Activated CD8-positive, alpha-beta memory T cell treated with anti-CD3 and anti-CD28 coated beads, Interleukin-2, amount 10 ng/mL, durations not matched to agents 7 days and 5 days (primary cell): ENCODE measurements at regions not wholly inside any gene's neighbourhood (a gene's known extent, or its start where the extent isn't known, plus 50 kb on each side); places are given as distances from the start of the nearest gene placed in this dataset.
"Not testable (repeated sequence)": the region's sequence is repeated elsewhere in the genome, so short reads cannot be mapped to it uniquely, and the experiment has no call there.

Source experiments
- ATAC-seq: fragments of 150-1000 bp; cut with Tn5 transposase; one replicate; pipeline ENCODE4 v1.10.0; 2021; ENCODE audit warnings: moderate library complexity
- CTCF ChIA-PET: fragments of 350-600 bp; sonication (Branson Sonifier 250); formaldehyde crosslinking; loops from one replicate; lab custom pipeline; 2021; ENCODE audit warnings: antibody characterized with exemption; lab: Charles Lee
- DNase-seq: peaks from one replicate; pipeline ENCODE4 v3.0.0-alpha.2; 2020
- H3K27ac Mint-ChIP-seq: one replicate; pipeline ENCODE4 v1.8.0; 2021; ENCODE audit warnings: mild to moderate bottlenecking, mixed read lengths
- H3K27me3 Mint-ChIP-seq: one replicate; pipeline ENCODE4 v1.8.0; 2021; ENCODE audit warnings: mixed read lengths
- H3K36me3 Mint-ChIP-seq: one replicate; pipeline ENCODE4 v1.8.0; 2021; ENCODE audit warnings: mild to moderate bottlenecking, mixed read lengths
- H3K4me1 Mint-ChIP-seq: one replicate; pipeline ENCODE4 v1.8.0; 2021; ENCODE audit warnings: mixed read lengths
- H3K4me3 Mint-ChIP-seq: one replicate; pipeline ENCODE4 v1.8.0; 2021; ENCODE audit warnings: mild to moderate bottlenecking, moderate library complexity, mixed read lengths
- H3K9me3 Mint-ChIP-seq: one replicate; pipeline ENCODE4 v1.8.0; 2022; ENCODE audit warnings: low read depth, mixed read lengths

DNA sequence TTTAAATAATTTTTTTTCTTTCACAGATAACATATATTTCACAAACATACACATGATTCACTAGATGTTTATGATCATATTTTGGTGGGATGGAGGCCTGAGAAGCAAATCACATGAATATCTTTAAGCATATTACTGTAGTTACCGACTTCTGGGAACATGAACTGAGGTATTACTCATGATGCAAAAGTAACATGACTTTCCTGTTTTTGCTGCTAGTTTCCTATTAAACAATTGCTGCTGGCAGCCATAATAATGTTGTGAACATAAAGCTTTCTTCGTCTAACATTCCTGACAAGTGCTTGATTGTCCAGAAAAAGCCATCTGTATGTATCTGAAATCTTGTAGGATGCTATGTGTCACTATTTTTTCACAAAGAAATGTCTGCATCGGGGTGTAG lies 145.4 kb downstream of the MTX2 start:
- no peak for ATAC-seq
- DNase-seq, result no peak
- Mint-ChIP-seq H3K36me3 (no peaks in the 10 kb centered on the region), H3K9me3 (no peaks in the 10 kb centered on the region), H3K4me1 (no peaks in the 10 kb centered on the region), H3K27ac (no peak overlapping the region), H3K4me3 (no peak overlapping the region), H3K27me3 (peaks cover 42% of the 10 kb centered on the region)
- CTCF ChIA-PET, result no interaction called here

DNA sequence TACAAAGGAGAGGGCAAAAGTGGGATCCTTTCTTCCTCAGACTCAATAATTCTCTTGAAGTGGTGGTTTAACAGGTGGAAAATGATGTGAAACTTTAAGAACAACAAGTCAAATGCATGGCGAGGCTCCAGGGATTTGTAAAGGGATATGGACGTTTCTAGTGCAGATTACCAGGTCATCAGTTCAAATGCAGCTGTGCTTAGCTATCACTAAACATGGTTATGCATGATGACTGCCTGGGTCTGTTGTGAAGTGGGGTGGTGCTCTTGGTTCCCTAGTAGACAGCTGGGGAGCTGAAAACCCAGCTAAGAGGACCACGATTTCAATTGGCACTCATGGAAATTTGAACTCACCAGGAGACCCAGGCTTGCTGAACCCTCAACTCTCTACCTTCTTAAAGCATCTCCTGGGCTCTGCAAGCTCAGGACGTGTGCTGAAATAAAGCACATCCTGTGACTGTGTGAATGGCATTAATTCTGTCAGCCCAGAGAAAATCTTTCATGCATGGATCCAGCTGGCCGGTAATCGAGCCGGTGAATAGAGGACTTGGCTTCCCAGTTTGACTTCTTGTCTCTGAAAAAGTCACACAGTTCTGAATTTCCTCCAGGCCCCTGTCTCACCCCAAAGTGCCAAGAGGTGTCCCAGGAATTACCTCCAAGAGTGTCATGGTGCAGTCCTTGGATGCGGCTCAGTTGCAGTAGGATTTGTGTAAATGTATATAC lies 146.1 kb downstream of the MTX2 start:
- CTCF ChIA-PET, result no interaction called here
- H3K27me3 Mint-ChIP-seq, result peaks cover 38% of the 10 kb centered on the region
- H3K27ac Mint-ChIP-seq, result no peak overlapping the region
- H3K4me3 Mint-ChIP-seq, result no peak overlapping the region
- H3K36me3 Mint-ChIP-seq, result no peaks in the 10 kb centered on the region
- no peak for ATAC-seq
- no peak for DNase-seq
- H3K9me3 Mint-ChIP-seq, result no peaks in the 10 kb centered on the region
- no peaks in the 10 kb centered on the region for H3K4me1 Mint-ChIP-seq

DNA sequence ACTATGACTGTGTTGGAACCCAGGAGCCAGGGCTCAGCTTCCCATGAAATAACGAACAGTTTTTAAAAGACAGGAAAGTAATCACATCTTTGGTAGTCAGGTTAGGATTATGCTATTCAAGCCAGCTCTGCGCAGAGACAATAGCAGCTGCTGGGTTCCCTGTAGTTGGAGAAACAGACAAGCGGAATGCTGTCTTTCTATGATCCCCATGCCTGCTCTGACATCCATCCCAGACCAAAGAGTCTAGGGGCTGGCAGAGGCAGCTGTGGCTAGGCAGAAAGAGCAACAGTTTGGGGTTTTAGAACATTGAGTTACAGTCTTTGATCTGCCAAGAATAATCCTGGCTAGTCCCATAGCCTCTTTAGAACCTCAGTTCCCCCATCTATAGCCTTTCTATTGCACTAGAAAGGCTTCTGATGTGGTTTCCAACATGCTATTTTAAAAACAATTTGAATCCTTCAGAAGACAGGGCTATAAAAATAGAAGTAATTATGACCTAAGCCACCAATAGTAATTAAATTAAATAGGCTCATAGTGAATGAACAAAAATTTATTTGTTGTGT lies 146.8 kb downstream of the MTX2 start:
- H3K36me3 Mint-ChIP-seq, result no peaks in the 10 kb centered on the region
- CTCF ChIA-PET, result no interaction called here
- no peak overlapping the region for H3K4me3 Mint-ChIP-seq
- H3K4me1 Mint-ChIP-seq, result no peaks in the 10 kb centered on the region
- H3K27me3 Mint-ChIP-seq, result peaks cover 34% of the 10 kb centered on the region
- DNase-seq, result no peak
- ATAC-seq, result no peak
- H3K27ac Mint-ChIP-seq, result no peak overlapping the region
- no peaks in the 10 kb centered on the region for H3K9me3 Mint-ChIP-seq

- H3K27ac Mint-ChIP-seq, result no peak overlapping the region
- no peak overlapping the region for H3K4me3 Mint-ChIP-seq
- DNase-seq (no peak), ATAC-seq (no peak)
- peaks cover 28% of the 10 kb centered on the region for H3K27me3 Mint-ChIP-seq
- CTCF ChIA-PET, result no interaction called here
- H3K9me3 Mint-ChIP-seq, result no peaks in the 10 kb centered on the region
- H3K4me1 Mint-ChIP-seq, result no peaks in the 10 kb centered on the region
- H3K36me3 Mint-ChIP-seq, result no peaks in the 10 kb centered on the region
Observed at GRCh38 chr2:176418768-176419167, 149.5 kb downstream of the MTX2 start.

DNA sequence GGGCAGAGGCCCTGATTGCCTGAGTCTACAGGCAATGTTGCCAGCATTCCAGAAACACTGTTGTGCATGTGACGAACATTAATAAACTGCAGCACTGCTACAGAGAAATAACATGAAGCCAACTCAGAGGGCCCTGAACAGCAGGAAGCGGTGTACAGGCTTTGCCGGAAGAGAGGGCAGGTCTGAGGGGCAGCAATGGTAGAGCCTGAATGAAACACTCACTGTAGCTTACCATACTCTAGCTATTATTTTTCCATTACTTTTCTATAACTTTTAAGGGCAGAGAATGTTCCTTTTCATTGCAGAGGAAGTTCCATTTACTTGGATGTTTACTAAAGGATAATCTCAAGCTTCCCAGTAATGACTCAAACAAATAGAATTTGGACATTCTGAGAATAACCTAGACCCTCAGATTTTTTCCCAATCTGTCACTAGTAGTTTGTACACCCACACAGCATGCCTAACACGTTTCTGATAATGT lies 150.4 kb downstream of the MTX2 start:
- CTCF ChIA-PET, result no interaction called here
- ATAC-seq (no peak), DNase-seq (no peak)
- Mint-ChIP-seq H3K9me3 (no peaks in the 10 kb centered on the region), H3K4me3 (no peak overlapping the region), H3K27ac (no peak overlapping the region), H3K4me1 (no peaks in the 10 kb centered on the region), H3K36me3 (no peaks in the 10 kb centered on the region), H3K27me3 (peaks cover 35% of the 10 kb centered on the region)

- no peak overlapping the region for H3K27ac Mint-ChIP-seq
- peaks cover 30% of the 10 kb centered on the region for H3K27me3 Mint-ChIP-seq
- CTCF ChIA-PET, result no interaction called here
- no peaks in the 10 kb centered on the region for H3K9me3 Mint-ChIP-seq
- no peak overlapping the region for H3K4me3 Mint-ChIP-seq
- no peaks in the 10 kb centered on the region for H3K36me3 Mint-ChIP-seq
- no peak for ATAC-seq
- no peaks in the 10 kb centered on the region for H3K4me1 Mint-ChIP-seq
- DNase-seq, result no peak
Observed at GRCh38 chr2:176421297-176422050, 152.2 kb downstream of the MTX2 start.

DNA sequence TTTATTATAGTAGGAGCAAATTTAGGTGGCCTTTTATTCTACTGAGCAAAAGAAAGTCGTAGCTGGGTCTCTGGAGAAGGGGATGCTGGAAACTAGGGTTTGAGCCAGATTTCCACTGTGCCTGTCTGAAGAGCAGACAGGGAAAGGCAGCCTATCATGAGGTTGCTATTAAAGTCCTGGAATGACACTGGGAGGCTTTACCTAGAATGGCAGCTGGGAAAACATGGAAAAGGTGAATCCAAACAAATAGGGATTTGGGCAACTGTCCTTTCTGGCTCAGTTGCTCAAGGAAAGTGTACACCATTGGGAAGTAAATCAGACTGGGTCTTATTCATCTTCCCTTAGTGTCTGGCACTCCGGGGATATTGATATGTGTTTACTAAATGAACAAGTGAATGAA lies 154.6 kb downstream of the MTX2 start:
- no peak for ATAC-seq
- CTCF ChIA-PET, result no interaction called here

DNA sequence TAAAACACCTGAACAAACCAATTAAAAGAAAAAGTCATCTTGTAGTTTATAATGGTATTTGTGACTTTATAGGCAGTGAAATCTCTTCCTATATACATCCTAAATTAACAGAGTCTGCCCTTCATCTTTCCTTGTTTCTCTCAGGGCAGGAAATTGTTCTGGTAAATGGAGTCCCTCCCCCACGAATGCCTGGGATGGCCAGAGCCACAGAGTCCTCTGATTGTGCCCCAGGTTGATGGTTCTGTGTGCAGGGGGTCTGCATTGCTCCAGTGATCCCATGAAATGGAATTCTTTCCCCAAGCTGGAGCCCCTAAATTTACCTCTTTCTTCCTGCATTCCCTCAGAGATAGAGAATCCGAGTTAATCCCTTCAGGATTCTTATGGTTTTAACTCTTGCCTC lies 155.5 kb downstream of the MTX2 start:
- DNase-seq, result no peak
- Mint-ChIP-seq H3K4me3 (no peak overlapping the region), H3K27me3 (peaks cover 30% of the 10 kb centered on the region), H3K4me1 (peaks cover 7% of the 10 kb centered on the region), H3K36me3 (peaks cover 2% of the 10 kb centered on the region), H3K9me3 (no peaks in the 10 kb centered on the region), H3K27ac (no peak overlapping the region)
- ATAC-seq, result no peak
- CTCF ChIA-PET, result no interaction called here

More for the DNA sequence above, 154.6 kb downstream of the MTX2 start:
- Mint-ChIP-seq H3K36me3 (no peaks in the 10 kb centered on the region), H3K27ac (no peak overlapping the region), H3K4me3 (no peak overlapping the region), H3K4me1 (peaks cover under 1% of the 10 kb centered on the region), H3K27me3 (peaks cover 33% of the 10 kb centered on the region), H3K9me3 (no peaks in the 10 kb centered on the region)
- DNase-seq, result no peak

DNA sequence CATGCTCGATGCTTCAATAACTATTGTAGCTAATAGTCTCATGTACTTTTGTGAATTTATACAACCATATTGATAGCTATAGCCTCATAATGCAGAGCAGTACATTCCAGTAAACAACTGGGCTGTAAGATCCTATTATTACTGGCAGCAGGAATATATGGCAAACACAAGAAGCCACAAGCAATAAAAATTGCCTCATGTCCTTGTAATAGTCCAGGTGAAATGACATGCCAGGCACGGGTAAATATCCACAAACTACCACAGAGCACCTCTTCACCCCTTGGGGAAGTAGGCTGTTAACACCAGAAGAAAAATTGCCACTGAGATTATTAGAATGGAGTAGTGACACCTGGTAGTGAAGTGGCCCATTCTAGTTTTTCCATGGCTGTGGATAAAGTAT lies 158.3 kb downstream of the MTX2 start:
- no peak for DNase-seq
- no peak overlapping the region for H3K27ac Mint-ChIP-seq
- no peaks in the 10 kb centered on the region for H3K9me3 Mint-ChIP-seq
- H3K27me3 Mint-ChIP-seq, result peaks cover 28% of the 10 kb centered on the region
- peaks cover 7% of the 10 kb centered on the region for H3K4me1 Mint-ChIP-seq
- H3K4me3 Mint-ChIP-seq, result no peak overlapping the region
- CTCF ChIA-PET, result no interaction called here
- no peak for ATAC-seq
- peaks cover 2% of the 10 kb centered on the region for H3K36me3 Mint-ChIP-seq

GRCh38 chr2:176428944-176429469 lies 159.8 kb downstream of the MTX2 start:
- H3K27ac Mint-ChIP-seq, CTCF ChIA-PET, H3K4me1 Mint-ChIP-seq, H3K36me3 Mint-ChIP-seq, DNase-seq, H3K9me3 Mint-ChIP-seq, ATAC-seq: not testable (repeated sequence)
- H3K27me3 Mint-ChIP-seq, result peaks cover 30% of the 10 kb centered on the region
- peak overlapping the region; percentile 51 for H3K4me3 Mint-ChIP-seq

DNA sequence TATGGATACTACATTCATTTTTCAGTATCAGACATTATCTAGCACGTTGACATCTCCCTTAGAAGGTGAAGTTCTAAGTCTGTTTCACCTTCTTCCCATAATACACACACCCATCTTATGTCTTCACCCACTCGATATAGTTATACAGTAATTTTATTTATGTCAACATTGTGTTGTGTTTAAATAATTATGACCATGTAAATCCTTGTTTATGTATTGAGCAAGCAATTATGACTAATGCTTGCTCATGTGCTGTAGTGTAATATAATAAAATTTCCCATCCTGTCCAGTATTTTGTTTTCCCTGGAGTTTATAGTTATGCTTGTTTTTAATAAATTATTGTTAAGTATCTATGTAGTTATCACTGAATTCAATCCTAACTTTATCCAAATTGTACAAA lies 163.2 kb downstream of the MTX2 start:
- H3K36me3 Mint-ChIP-seq, result peaks cover 4% of the 10 kb centered on the region
- H3K9me3 Mint-ChIP-seq, result peaks cover 2% of the 10 kb centered on the region
- no peak overlapping the region for H3K4me3 Mint-ChIP-seq
- H3K27ac Mint-ChIP-seq, result no peak overlapping the region
- peaks cover 30% of the 10 kb centered on the region for H3K27me3 Mint-ChIP-seq
- DNase-seq, result no peak
- H3K4me1 Mint-ChIP-seq, result peaks cover 9% of the 10 kb centered on the region
- no peak for ATAC-seq
- CTCF ChIA-PET, result no interaction called here

- Mint-ChIP-seq H3K27me3 (peaks cover 31% of the 10 kb centered on the region), H3K9me3 (peaks cover 2% of the 10 kb centered on the region), H3K4me3 (no peak overlapping the region), H3K27ac (no peak overlapping the region), H3K36me3 (peaks cover 2% of the 10 kb centered on the region), H3K4me1 (peaks cover 3% of the 10 kb centered on the region)
- DNase-seq, result no peak
- no peak for ATAC-seq
- CTCF ChIA-PET, result interaction anchor here (1.9 kb wide), 1 partner anchor 20 kb away, joined by 6 read pairs; no protein-coding TSS in a partner anchor
Observed at GRCh38 chr2:176435729-176436128, 166.5 kb downstream of the MTX2 start.

- H3K4me3 Mint-ChIP-seq, result no peak overlapping the region
- no peaks in the 10 kb centered on the region for H3K9me3 Mint-ChIP-seq
- peaks cover 3% of the 10 kb centered on the region for H3K4me1 Mint-ChIP-seq
- no peaks in the 10 kb centered on the region for H3K36me3 Mint-ChIP-seq
- CTCF ChIA-PET, result interaction anchor here (4.0 kb wide), 1 partner anchor 11 kb away, joined by 26 read pairs; no protein-coding TSS in a partner anchor
- ATAC-seq (no peak), DNase-seq (no peak)
- H3K27ac Mint-ChIP-seq, result no peak overlapping the region
- H3K27me3 Mint-ChIP-seq, result peaks cover 15% of the 10 kb centered on the region
Observed at GRCh38 chr2:176443946-176444345, 174.7 kb downstream of the MTX2 start.
